ENCODE measurements at regions not wholly inside any gene's neighbourhood (a gene's known extent, or its start where the extent isn't known, plus 50 kb on each side); places are given as distances from the start of the nearest gene placed in this dataset.
"Not testable (repeated sequence)": the region's sequence is repeated elsewhere in the genome, so short reads cannot be mapped to it uniquely, and the experiment has no call there.

- H3K4me3 ChIP-seq: no peak overlapping the region
- DNase-seq (no peak), ATAC-seq (no peak)
- H3K27me3 ChIP-seq: no peaks in the 10 kb centered on the region
- intact Hi-C loops (cut with DNase I): no loop called here
- no peaks in the 10 kb centered on the region for H3K9me3 ChIP-seq
- WGBS, 2 donors: 83 to 87% methylated on average over 2 of the region's 2 CpGs
- H3K4me1 ChIP-seq: no peaks in the 10 kb centered on the region
- H3K36me3 ChIP-seq (replicated peaks in 1 of 2; ENCODE audit: insufficient read depth in 1 of 2, low read depth in 2 of 2): no peaks in the 10 kb centered on the region
- TF ChIP-seq POLR2A (IDR thresholded peaks at IDR 0.05): no peak
- no peak for TF ChIP-seq CTCF (IDR thresholded peaks at IDR 0.05)
- H3K27ac ChIP-seq: no peak overlapping the region
These were observed 673.3 kb downstream of the BRINP3 start for GRCh38 chr1:189804352-189804751.

- no peak overlapping the region for H3K27ac ChIP-seq
- DNase-seq (no peak), ATAC-seq (no peak)
- H3K4me3 ChIP-seq: no peak overlapping the region
- intact Hi-C loops (cut with DNase I): no loop called here
- H3K27me3 ChIP-seq: no peaks in the 10 kb centered on the region
- 47 to 59% methylated on average over 3 of the region's 3 CpGs for WGBS, 2 donors
- no peaks in the 10 kb centered on the region for H3K4me1 ChIP-seq
- no peaks in the 10 kb centered on the region for H3K9me3 ChIP-seq
- TF ChIP-seq CTCF (IDR thresholded peaks at IDR 0.05) (no peak), POLR2A (IDR thresholded peaks at IDR 0.05) (no peak)
- H3K36me3 ChIP-seq (replicated peaks in 1 of 2; ENCODE audit: insufficient read depth in 1 of 2, low read depth in 2 of 2): no peaks in the 10 kb centered on the region
These were observed 671.9 kb downstream of the BRINP3 start for GRCh38 chr1:189805735-189806134.

GRCh38 chr1:189810639-189811038 is 667.0 kb downstream of the BRINP3 start:
- intact Hi-C loops (cut with DNase I); H3K27ac ChIP-seq; H3K36me3 ChIP-seq (replicated peaks in 1 of 2; ENCODE audit: insufficient read depth in 1 of 2, low read depth in 2 of 2); H3K27me3 ChIP-seq; H3K4me1 ChIP-seq; ATAC-seq; H3K4me3 ChIP-seq; DNase-seq; H3K9me3 ChIP-seq: not testable (repeated sequence)
- WGBS, 2 donors: 79 to 97% methylated on average over 10 of the region's 10 CpGs

- TF ChIP-seq POLR2A (IDR thresholded peaks at IDR 0.05) (no peak), CTCF (IDR thresholded peaks at IDR 0.05) (no peak)
- ATAC-seq (no peak), DNase-seq (no peak)
- no peaks in the 10 kb centered on the region for H3K36me3 ChIP-seq (replicated peaks in 1 of 2; ENCODE audit: insufficient read depth in 1 of 2, low read depth in 2 of 2)
- no peak overlapping the region for H3K4me3 ChIP-seq
- H3K4me1 ChIP-seq: no peaks in the 10 kb centered on the region
- WGBS, 2 donors: 54 to 56% methylated on average over 2 of the region's 2 CpGs
- no peak overlapping the region for H3K27ac ChIP-seq
- no peaks in the 10 kb centered on the region for H3K9me3 ChIP-seq
- intact Hi-C loops (cut with DNase I): no loop called here
- H3K27me3 ChIP-seq: no peaks in the 10 kb centered on the region
These were observed 665.7 kb downstream of the BRINP3 start for GRCh38 chr1:189811960-189812359.

- intact Hi-C loops (cut with DNase I): no loop called here
- 36 to 62% methylated on average over 1 of the region's 1 CpG for WGBS, 2 donors
- TF ChIP-seq POLR2A (IDR thresholded peaks at IDR 0.05) (no peak), CTCF (IDR thresholded peaks at IDR 0.05) (no peak)
- no peaks in the 10 kb centered on the region for H3K27me3 ChIP-seq
- DNase-seq (no peak), ATAC-seq (no peak)
- H3K4me3 ChIP-seq: no peak overlapping the region
- H3K9me3 ChIP-seq: no peaks in the 10 kb centered on the region
- no peaks in the 10 kb centered on the region for H3K36me3 ChIP-seq (replicated peaks in 1 of 2; ENCODE audit: insufficient read depth in 1 of 2, low read depth in 2 of 2)
- H3K27ac ChIP-seq: no peak overlapping the region
- no peaks in the 10 kb centered on the region for H3K4me1 ChIP-seq
These were observed 661.1 kb downstream of the BRINP3 start for GRCh38 chr1:189816558-189816957.

Data from body of pancreas (tissue), 4 donors.